HCT116 (cell line): ENCODE measurements at regions not wholly inside any gene's neighbourhood (a gene's known extent, or its start where the extent isn't known, plus 50 kb on each side); places are given as distances from the start of the nearest gene placed in this dataset.

Experiments used
- ATAC-seq: fragments of 200-7000 bp; cut with Tn5 transposase; 2 replicates; pipeline ENCODE4 v1.9.1; 2020; ENCODE audit warnings: mild to moderate bottlenecking, moderate library complexity
- BruUV-seq: library from RNA; stranded (reverse); fragments of 400-500 nt; replicated peaks from 2 replicates; lab custom pipeline; 2021; lab: Mats Ljungman, UMichigan
- CTCF ChIA-PET: fragments of 300-600 bp; sonication (Branson Sonifier 250); formaldehyde crosslinking; loops from one replicate; lab custom pipeline; 2021; ENCODE audit warnings: antibody characterized with exemption; lab: Charles Lee
- POLR2A ChIA-PET: fragments of 300-600, 350-600 bp; sonication (Branson Sonifier 250); formaldehyde crosslinking; loops from one replicate; lab custom pipeline; 2021; ENCODE audit warnings: antibody characterized with exemption; lab: Charles Lee
- RAD21 ChIA-PET, 2 experiments: fragments of 300-600 bp; sonication (Branson Sonifier 250); formaldehyde crosslinking; loops; one replicate each; lab custom pipeline; 2023; ENCODE audit warnings: low total read pairs in 2 of 2; ENCODE audit not compliant: uncharacterized antibody in 2 of 2, unreplicated experiment in 2 of 2, low non-redundant PET in 1 of 2; lab: Charles Lee
- DNase-seq: peaks from one replicate; pipeline ENCODE4 v3.0.0-alpha.2; 2010; ENCODE audit warnings: low read depth, low spot score
- H2AFZ ChIP-seq: fragments of 200-600 bp; shearing (Covaris generic), sonication (generic); 2 replicates; pipeline ENCODE4 v1.6.1; 2017; ENCODE audit warnings: low read depth, mixed run types, mixed read lengths, antibody characterized with exemption, low read length; ENCODE audit not compliant: poor library complexity, severe bottlenecking
- H3K27ac ChIP-seq: 2 replicates; pipeline ENCODE4 v1.5.1; 2012; ENCODE audit warnings: low read depth, low read length
- H3K27me3 ChIP-seq: fragments of 200-600 bp; sonication (generic); 2 replicates; pipeline ENCODE4 v1.6.1; 2016; ENCODE audit warnings: mixed run types, low read length, mixed read lengths; ENCODE audit not compliant: insufficient read depth
- H3K36me3 ChIP-seq, 2 experiments: fragments of 200-500 bp in 1 of 2; fragments of 200-600 bp in 1 of 2; sonication (Bioruptor generic) in 1 of 2; sonication (generic) in 1 of 2; 2 replicates each; pipeline versions ENCODE4 v1.5.1 to v1.6.1; 2014 to 2016; ENCODE audit warnings: low read length in 2 of 2, inconsistent platforms in 1 of 2, mixed read lengths in 1 of 2, mixed run types in 1 of 2; ENCODE audit not compliant: insufficient read depth in 2 of 2, control insufficient read depth in 1 of 2
- H3K4me1 ChIP-seq, 2 experiments: fragments of 200-600 bp in 1 of 2; sonication (generic) in 1 of 2; 2 replicates each; pipeline versions ENCODE4 v1.5.1 to v1.6.1; 2012 to 2017; ENCODE audit warnings: low read length in 2 of 2, inconsistent platforms in 1 of 2, mild to moderate bottlenecking in 1 of 2, mixed read lengths in 1 of 2, mixed run types in 1 of 2, moderate library complexity in 1 of 2; ENCODE audit not compliant: insufficient read depth in 2 of 2, control insufficient read depth in 1 of 2
- H3K4me2 ChIP-seq: fragments of 200-600 bp; sonication (generic); 2 replicates; pipeline ENCODE4 v1.6.1; 2017; ENCODE audit warnings: mixed run types, low read length, mixed read lengths
- H3K4me3 ChIP-seq, 2 experiments: fragments of 200-600 bp in 1 of 2; sonication (generic) in 1 of 2; replicated peaks in 1 of 2; 2 replicates each; pipeline ENCODE4 v1.5.1; 2011 to 2016; ENCODE audit warnings: low read length in 2 of 2, control low read depth in 1 of 2, low read depth in 1 of 2, mild to moderate bottlenecking in 1 of 2, mixed read lengths in 1 of 2, mixed run types in 1 of 2
- H3K79me2 ChIP-seq: fragments of 200-600 bp; sonication (generic); 2 replicates; pipeline ENCODE4 v1.6.1; 2017; ENCODE audit warnings: mild to moderate bottlenecking, mixed run types, low read length, moderate library complexity, mixed read lengths; ENCODE audit not compliant: insufficient read depth
- H3K9ac ChIP-seq: fragments of 200-600 bp; sonication (generic); 2 replicates; pipeline ENCODE4 v1.6.1; 2016; ENCODE audit warnings: low read length, mixed read lengths
- H3K9me2 ChIP-seq: fragments of 200-600 bp; sonication (generic), shearing (Covaris generic); 2 replicates; pipeline ENCODE4 v1.6.1; 2017; ENCODE audit warnings: mixed run types, mild to moderate bottlenecking, moderate library complexity; ENCODE audit not compliant: insufficient read depth
- H3K9me3 ChIP-seq, 2 experiments: fragments of 200-500 bp in 1 of 2; fragments of 200-600 bp in 1 of 2; sonication (Bioruptor generic) in 1 of 2; sonication (generic) in 1 of 2; 2 replicates each; pipeline ENCODE4 v1.6.1; 2014 to 2017; ENCODE audit warnings: low read length in 2 of 2, mixed read lengths in 2 of 2, inconsistent platforms in 1 of 2, low read depth in 1 of 2, mild to moderate bottlenecking in 1 of 2, mixed run types in 1 of 2, moderate library complexity in 1 of 2; ENCODE audit not compliant: control insufficient read depth in 1 of 2, insufficient read depth in 1 of 2
- H4K20me1 ChIP-seq: fragments of 200-600 bp; sonication (generic), shearing (Covaris generic); 2 replicates; pipeline ENCODE4 v1.6.1; 2017; ENCODE audit warnings: mixed run types, mild to moderate bottlenecking, moderate library complexity; ENCODE audit not compliant: insufficient read depth
- CBX3 ChIP-seq: IDR thresholded peaks from 2 replicates; pipeline ENCODE4 v1.6.1; 2012; ENCODE audit warnings: low read depth
- CTCF ChIP-seq, 3 experiments: fragments of 200-600 bp in 1 of 3; sonication (generic) in 1 of 3; IDR thresholded peaks in 2 of 3; conservative IDR thresholded peaks in 1 of 3; 2 replicates each; pipeline ENCODE4 v1.5.1; 2012 to 2017; ENCODE audit warnings: low read depth in 2 of 3, low read length in 2 of 3, antibody characterized with exemption in 1 of 3, borderline replicate concordance in 1 of 3, control low read depth in 1 of 3, mild to moderate bottlenecking in 1 of 3, mixed read lengths in 1 of 3, mixed run types in 1 of 3, moderate library complexity in 1 of 3; ENCODE audit not compliant: insufficient read depth in 1 of 3
- EGR1 ChIP-seq: IDR thresholded peaks from 2 replicates; pipeline ENCODE4 v1.6.1; 2012; ENCODE audit warnings: low read depth
- EZH2 ChIP-seq: fragments of 200-600 bp; sonication (generic); IDR thresholded peaks from 2 replicates; pipeline ENCODE4 v1.6.1; 2017; ENCODE audit warnings: antibody characterized with exemption, mixed run types
- EZH2phosphoT487 ChIP-seq: fragments of 200-600 bp; IDR thresholded peaks from 2 replicates; pipeline ENCODE4 v1.6.1; 2018; ENCODE audit warnings: antibody characterized with exemption, borderline replicate concordance
- JUND ChIP-seq: IDR thresholded peaks from 2 replicates; pipeline ENCODE4 v1.6.1; 2012
- POLR2A ChIP-seq: IDR thresholded peaks from 2 replicates; pipeline ENCODE4 v1.7.0; 2011; ENCODE audit warnings: borderline replicate concordance; ENCODE audit not compliant: insufficient read depth, insufficient read length; ENCODE audit errors: extremely low read depth
- POLR2AphosphoS5 ChIP-seq: IDR thresholded peaks from 2 replicates; pipeline ENCODE4 v1.6.1; 2011; ENCODE audit warnings: mild to moderate bottlenecking, low read depth, low read length, moderate library complexity
- RAD21 ChIP-seq: IDR thresholded peaks from 2 replicates; pipeline ENCODE4 v1.6.1; 2012; ENCODE audit warnings: low read depth, mild to moderate bottlenecking
- SIN3A ChIP-seq: IDR thresholded peaks from 2 replicates; pipeline ENCODE4 v1.6.1; 2012; ENCODE audit warnings: low read depth
- SP1 ChIP-seq: IDR thresholded peaks from 2 replicates; pipeline ENCODE4 v1.6.1; 2012; ENCODE audit warnings: low read depth
- TCF7L2 ChIP-seq: IDR thresholded peaks from 2 replicates; pipeline ENCODE4 v1.7.0; 2011; ENCODE audit warnings: borderline replicate concordance, inconsistent platforms; ENCODE audit not compliant: insufficient read depth, insufficient read length; ENCODE audit errors: extremely low read depth
- YY1 ChIP-seq: IDR thresholded peaks from 2 replicates; pipeline ENCODE4 v1.6.1; 2011; ENCODE audit warnings: low read length, low read depth, moderate library complexity, mild to moderate bottlenecking; ENCODE audit not compliant: insufficient replicate concordance; ENCODE audit errors: extremely low read depth
- ZFX ChIP-seq: fragments of 450-650 bp; IDR thresholded peaks from 2 replicates; pipeline ENCODE4 v1.6.1; 2017
- ZNF274 ChIP-seq: fragments of 200-500 bp; sonication (Bioruptor generic); IDR thresholded peaks from 2 replicates; pipeline ENCODE4 v1.6.1; 2014; ENCODE audit warnings: mild to moderate bottlenecking, low read depth, low read length, inconsistent platforms
- intact Hi-C: fragments of 100-400 bp; cut with micrococcal nuclease; formaldehyde crosslinking; loops from 2 replicates; pipeline ENCODE4 v1.10.0; 2022
- TF ChIP-seq, protein P1 (sequence below): IDR thresholded peaks from 2 replicates; pipeline ENCODE4 v1.6.1; 2012; ENCODE audit warnings: low read depth
- TF ChIP-seq, protein P2 (sequence below): IDR thresholded peaks from 2 replicates; pipeline ENCODE4 v1.6.1; 2012

DNA sequence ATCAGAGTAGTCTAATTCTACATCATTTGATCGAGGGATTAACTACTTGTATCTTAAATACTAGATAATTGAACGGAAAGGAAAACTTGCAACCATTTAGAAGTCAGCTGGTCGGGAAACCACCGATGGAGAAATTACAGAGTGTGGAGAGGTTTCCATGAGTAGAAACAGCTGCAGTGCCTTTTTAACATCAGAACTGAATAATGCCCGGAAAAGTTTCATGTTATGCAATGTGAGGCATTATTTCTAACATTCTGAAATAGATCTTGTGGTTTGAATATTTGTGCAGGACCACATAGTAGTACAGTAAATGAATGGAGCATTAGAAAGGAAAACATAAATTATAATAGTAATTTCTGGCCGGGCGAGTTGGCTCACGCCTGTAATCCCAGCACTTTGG lies 88.1 kb upstream of the RNF180 start:
- Histone ChIP-seq H3K9ac (no peak overlapping the region), H3K27me3 (no peaks in the 10 kb centered on the region), H3K4me2 (no peak overlapping the region), H3K9me3 (no peaks in the 10 kb centered on the region), H3K4me3 (no peak overlapping the region), H3K36me3 (no peaks in the 10 kb centered on the region), H3K4me1 (no peaks in the 10 kb centered on the region), H3K79me2 (no peaks in the 10 kb centered on the region), H3K27ac (no peak overlapping the region), H3K9me2 (no peaks in the 10 kb centered on the region), H4K20me1 (no peaks in the 10 kb centered on the region), H2AFZ (no peak overlapping the region)
- RAD21 ChIA-PET: no interaction called here
- CTCF ChIA-PET: no interaction called here
- no peak for ATAC-seq
- BruUV-seq: no TSS peak
- intact Hi-C loops: no loop called here
- POLR2A ChIA-PET: no interaction called here
- TF ChIP-seq JUND (no peak), YY1 (no peak), ZFX (no peak), RAD21 (no peak), EZH2phosphoT487 (no peak), POLR2A (no peak), POLR2AphosphoS5 (no peak), CTCF (IDR thresholded peaks at IDR 0.05 in 2 of 3, conservative IDR thresholded peaks at IDR 0.05 in 1 of 3; ENCODE audit: borderline replicate concordance in 1 of 3, insufficient read depth in 1 of 3, low read depth in 2 of 3, low read length in 2 of 3) (no peak), ZNF274 (no peak), SIN3A (no peak), EZH2 (no peak), SP1 (no peak), EGR1 (no peak), CBX3 (no peak), TCF7L2 (no peak)
- TF ChIP-seq, protein P1, sequence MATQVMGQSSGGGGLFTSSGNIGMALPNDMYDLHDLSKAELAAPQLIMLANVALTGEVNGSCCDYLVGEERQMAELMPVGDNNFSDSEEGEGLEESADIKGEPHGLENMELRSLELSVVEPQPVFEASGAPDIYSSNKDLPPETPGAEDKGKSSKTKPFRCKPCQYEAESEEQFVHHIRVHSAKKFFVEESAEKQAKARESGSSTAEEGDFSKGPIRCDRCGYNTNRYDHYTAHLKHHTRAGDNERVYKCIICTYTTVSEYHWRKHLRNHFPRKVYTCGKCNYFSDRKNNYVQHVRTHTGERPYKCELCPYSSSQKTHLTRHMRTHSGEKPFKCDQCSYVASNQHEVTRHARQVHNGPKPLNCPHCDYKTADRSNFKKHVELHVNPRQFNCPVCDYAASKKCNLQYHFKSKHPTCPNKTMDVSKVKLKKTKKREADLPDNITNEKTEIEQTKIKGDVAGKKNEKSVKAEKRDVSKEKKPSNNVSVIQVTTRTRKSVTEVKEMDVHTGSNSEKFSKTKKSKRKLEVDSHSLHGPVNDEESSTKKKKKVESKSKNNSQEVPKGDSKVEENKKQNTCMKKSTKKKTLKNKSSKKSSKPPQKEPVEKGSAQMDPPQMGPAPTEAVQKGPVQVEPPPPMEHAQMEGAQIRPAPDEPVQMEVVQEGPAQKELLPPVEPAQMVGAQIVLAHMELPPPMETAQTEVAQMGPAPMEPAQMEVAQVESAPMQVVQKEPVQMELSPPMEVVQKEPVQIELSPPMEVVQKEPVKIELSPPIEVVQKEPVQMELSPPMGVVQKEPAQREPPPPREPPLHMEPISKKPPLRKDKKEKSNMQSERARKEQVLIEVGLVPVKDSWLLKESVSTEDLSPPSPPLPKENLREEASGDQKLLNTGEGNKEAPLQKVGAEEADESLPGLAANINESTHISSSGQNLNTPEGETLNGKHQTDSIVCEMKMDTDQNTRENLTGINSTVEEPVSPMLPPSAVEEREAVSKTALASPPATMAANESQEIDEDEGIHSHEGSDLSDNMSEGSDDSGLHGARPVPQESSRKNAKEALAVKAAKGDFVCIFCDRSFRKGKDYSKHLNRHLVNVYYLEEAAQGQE: no peak
- TF ChIP-seq, protein P2, sequence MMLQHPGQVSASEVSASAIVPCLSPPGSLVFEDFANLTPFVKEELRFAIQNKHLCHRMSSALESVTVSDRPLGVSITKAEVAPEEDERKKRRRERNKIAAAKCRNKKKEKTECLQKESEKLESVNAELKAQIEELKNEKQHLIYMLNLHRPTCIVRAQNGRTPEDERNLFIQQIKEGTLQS: no peak
- DNase-seq: no peak
